ENCODE measurements at regions not wholly inside any gene's neighbourhood (a gene's known extent, or its start where the extent isn't known, plus 50 kb on each side); places are given as distances from the start of the nearest gene placed in this dataset.

DNA sequence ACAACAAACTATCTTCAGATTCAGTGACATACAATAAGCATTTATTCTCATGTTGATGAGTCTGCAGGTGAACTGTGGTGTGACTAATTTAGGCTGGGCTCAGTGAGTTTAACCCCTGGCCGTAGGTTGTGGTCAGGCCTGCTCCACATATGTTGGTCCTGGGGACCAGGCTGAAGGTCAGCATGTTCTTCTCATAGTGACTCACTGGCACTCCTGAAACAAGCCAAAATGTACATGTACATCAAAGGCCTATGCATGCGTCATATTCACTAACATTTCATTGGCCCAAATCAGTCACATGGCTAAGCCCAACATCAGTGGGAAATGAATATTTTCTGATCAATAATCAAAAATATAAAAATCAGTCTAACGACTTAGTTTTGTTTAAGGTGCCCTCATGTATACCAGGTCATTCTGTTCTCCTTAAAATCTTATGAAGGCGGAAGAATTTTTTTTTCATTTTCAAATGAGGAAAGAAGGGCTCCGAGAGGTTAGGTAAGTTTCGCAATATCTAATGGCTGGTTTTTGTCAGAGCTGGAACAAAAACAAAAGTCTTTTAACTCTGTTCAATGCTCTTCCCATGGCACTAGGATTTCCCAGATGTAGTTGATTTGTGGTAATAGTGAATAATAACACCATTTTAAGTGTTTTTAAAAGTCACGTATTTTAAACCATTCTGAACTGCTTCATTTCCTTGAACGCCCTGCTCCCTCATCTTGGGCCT, 148.5 kb downstream of the MFSD1 start:
- Histone ChIP-seq H3K79me2 (ENCODE audit: insufficient read depth) (no peaks in the 10 kb centered on the region), H3F3A (replicated peaks; ENCODE audit: insufficient read depth) (no peaks in the 10 kb centered on the region), H3K36me3 (replicated peaks in 1 of 2; ENCODE audit: control insufficient read depth in 1 of 2, insufficient read depth in 2 of 2, low read length in 1 of 2) (no peaks in the 10 kb centered on the region), H3K9me2 (no peaks in the 10 kb centered on the region), H3K27ac (ENCODE audit: low read depth in 2 of 2, low read length in 1 of 2) (no peak overlapping the region), H3K4me3 (ENCODE audit: low read depth in 2 of 2, low read length in 1 of 2) (no peak overlapping the region), H2AFZ (ENCODE audit: low read depth) (no peak overlapping the region), H3K9me3 (no peaks in the 10 kb centered on the region), H3K9ac (no peak overlapping the region), H3K4me1 (ENCODE audit: control insufficient read depth in 1 of 2, insufficient read depth in 2 of 2, low read depth in 1 of 2, low read length in 1 of 2) (no peaks in the 10 kb centered on the region), H4K20me1 (ENCODE audit: insufficient read depth) (no peaks in the 10 kb centered on the region), H3K4me2 (no peak overlapping the region), H3K27me3 (ENCODE audit: insufficient read depth) (no peaks in the 10 kb centered on the region)
- ChIA-PET POLR2A (no interaction called here), CTCF (no interaction called here)
- TF ChIP-seq, protein P1, sequence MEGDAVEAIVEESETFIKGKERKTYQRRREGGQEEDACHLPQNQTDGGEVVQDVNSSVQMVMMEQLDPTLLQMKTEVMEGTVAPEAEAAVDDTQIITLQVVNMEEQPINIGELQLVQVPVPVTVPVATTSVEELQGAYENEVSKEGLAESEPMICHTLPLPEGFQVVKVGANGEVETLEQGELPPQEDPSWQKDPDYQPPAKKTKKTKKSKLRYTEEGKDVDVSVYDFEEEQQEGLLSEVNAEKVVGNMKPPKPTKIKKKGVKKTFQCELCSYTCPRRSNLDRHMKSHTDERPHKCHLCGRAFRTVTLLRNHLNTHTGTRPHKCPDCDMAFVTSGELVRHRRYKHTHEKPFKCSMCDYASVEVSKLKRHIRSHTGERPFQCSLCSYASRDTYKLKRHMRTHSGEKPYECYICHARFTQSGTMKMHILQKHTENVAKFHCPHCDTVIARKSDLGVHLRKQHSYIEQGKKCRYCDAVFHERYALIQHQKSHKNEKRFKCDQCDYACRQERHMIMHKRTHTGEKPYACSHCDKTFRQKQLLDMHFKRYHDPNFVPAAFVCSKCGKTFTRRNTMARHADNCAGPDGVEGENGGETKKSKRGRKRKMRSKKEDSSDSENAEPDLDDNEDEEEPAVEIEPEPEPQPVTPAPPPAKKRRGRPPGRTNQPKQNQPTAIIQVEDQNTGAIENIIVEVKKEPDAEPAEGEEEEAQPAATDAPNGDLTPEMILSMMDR (IDR thresholded peaks at IDR 0.05): no peak
- TF ChIP-seq, protein P2, sequence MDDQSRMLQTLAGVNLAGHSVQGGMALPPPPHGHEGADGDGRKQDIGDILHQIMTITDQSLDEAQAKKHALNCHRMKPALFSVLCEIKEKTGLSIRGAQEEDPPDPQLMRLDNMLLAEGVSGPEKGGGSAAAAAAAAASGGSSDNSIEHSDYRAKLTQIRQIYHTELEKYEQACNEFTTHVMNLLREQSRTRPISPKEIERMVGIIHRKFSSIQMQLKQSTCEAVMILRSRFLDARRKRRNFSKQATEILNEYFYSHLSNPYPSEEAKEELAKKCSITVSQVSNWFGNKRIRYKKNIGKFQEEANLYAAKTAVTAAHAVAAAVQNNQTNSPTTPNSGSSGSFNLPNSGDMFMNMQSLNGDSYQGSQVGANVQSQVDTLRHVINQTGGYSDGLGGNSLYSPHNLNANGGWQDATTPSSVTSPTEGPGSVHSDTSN (IDR thresholded peaks at IDR 0.05): no peak
- TF ChIP-seq RXRA (IDR thresholded peaks at IDR 0.05; ENCODE audit: borderline replicate concordance, low read depth): no peak
- TF ChIP-seq, protein P3, sequence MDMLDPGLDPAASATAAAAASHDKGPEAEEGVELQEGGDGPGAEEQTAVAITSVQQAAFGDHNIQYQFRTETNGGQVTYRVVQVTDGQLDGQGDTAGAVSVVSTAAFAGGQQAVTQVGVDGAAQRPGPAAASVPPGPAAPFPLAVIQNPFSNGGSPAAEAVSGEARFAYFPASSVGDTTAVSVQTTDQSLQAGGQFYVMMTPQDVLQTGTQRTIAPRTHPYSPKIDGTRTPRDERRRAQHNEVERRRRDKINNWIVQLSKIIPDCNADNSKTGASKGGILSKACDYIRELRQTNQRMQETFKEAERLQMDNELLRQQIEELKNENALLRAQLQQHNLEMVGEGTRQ (IDR thresholded peaks at IDR 0.05; ENCODE audit: borderline replicate concordance, low read depth, low read length): no peak
- TF ChIP-seq, protein P4, sequence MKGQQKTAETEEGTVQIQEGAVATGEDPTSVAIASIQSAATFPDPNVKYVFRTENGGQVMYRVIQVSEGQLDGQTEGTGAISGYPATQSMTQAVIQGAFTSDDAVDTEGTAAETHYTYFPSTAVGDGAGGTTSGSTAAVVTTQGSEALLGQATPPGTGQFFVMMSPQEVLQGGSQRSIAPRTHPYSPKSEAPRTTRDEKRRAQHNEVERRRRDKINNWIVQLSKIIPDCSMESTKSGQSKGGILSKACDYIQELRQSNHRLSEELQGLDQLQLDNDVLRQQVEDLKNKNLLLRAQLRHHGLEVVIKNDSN (IDR thresholded peaks at IDR 0.05; ENCODE audit: borderline replicate concordance, low read depth): no peak
- WGBS (ENCODE audit: low lambda C conversion rate): 82% methylated on average over 8 of the region's 8 CpGs
- DNase-seq: no peak

DNA sequence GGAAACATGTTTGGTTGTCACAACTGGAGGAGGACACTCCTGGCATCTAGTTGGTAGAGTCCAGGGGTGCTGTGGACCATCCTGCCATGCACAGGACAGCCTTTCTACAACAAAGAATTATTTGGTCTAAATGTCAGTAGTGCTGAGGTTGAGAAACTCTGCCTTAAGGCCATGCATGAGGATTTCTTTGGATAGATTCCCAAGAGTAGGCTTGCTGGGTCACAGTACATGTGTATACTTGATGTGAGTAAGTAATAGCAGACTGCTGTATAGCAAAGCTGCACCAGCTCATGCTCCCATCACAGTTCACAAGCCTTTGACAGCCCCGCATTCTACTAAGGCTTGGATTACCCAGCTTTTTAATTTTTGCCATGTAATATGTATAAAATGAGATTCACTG, 151.3 kb downstream of the MFSD1 start:
- H3K9me3 ChIP-seq: no peaks in the 10 kb centered on the region
- H3K4me2 ChIP-seq: no peak overlapping the region
- TF ChIP-seq, protein P4 (IDR thresholded peaks at IDR 0.05; ENCODE audit: borderline replicate concordance, low read depth): no peak
- TF ChIP-seq CHD2 (IDR thresholded peaks at IDR 0.05; ENCODE audit: low read length, partially characterized antibody) (no peak), TEAD4 (IDR thresholded peaks at IDR 0.05; ENCODE audit: borderline replicate concordance, insufficient read depth) (no peak), EP300 (IDR thresholded peaks at IDR 0.05; ENCODE audit: borderline replicate concordance in 1 of 2, low read depth in 1 of 2, low read length in 1 of 2) (no peak), MXI1 (IDR thresholded peaks at IDR 0.05; ENCODE audit: low read depth, low read length) (no peak)
- TF ChIP-seq, protein P2 (IDR thresholded peaks at IDR 0.05): no peak
- H2AFZ ChIP-seq (ENCODE audit: low read depth): no peak overlapping the region
- no peak overlapping the region for H3K4me3 ChIP-seq (ENCODE audit: low read depth in 2 of 2, low read length in 1 of 2)
- 67% methylated on average over 1 of the region's 1 CpG for WGBS (ENCODE audit: low lambda C conversion rate)
- H3K4me1 ChIP-seq (ENCODE audit: control insufficient read depth in 1 of 2, insufficient read depth in 2 of 2, low read depth in 1 of 2, low read length in 1 of 2): no peaks in the 10 kb centered on the region
- ChIA-PET POLR2A (no interaction called here), CTCF (no interaction called here)
- H4K20me1 ChIP-seq (ENCODE audit: insufficient read depth): no peaks in the 10 kb centered on the region
- H3K27ac ChIP-seq (ENCODE audit: low read depth in 2 of 2, low read length in 1 of 2): no peak overlapping the region
- no peaks in the 10 kb centered on the region for H3K27me3 ChIP-seq (ENCODE audit: insufficient read depth)
- H3K9ac ChIP-seq: no peak overlapping the region
- no peaks in the 10 kb centered on the region for H3K9me2 ChIP-seq
- no peaks in the 10 kb centered on the region for H3K36me3 ChIP-seq (replicated peaks in 1 of 2; ENCODE audit: control insufficient read depth in 1 of 2, insufficient read depth in 2 of 2, low read length in 1 of 2)
- no peaks in the 10 kb centered on the region for H3K79me2 ChIP-seq (ENCODE audit: insufficient read depth)
- no peaks in the 10 kb centered on the region for H3F3A ChIP-seq (replicated peaks; ENCODE audit: insufficient read depth)
- DNase-seq: no peak
